K562 (cell line): ENCODE measurements at regions not wholly inside any gene's neighbourhood (a gene's known extent, or its start where the extent isn't known, plus 50 kb on each side); places are given as distances from the start of the nearest gene placed in this dataset.

Experiments
- ATAC-seq: fragments of 200-7000 bp; cut with Tn5 transposase; 3 replicates; pipeline ENCODE4 v1.9.1; 2020; ENCODE audit warnings: moderate library complexity
- BruUV-seq: library from RNA; stranded (reverse); fragments of 400-500 nt; replicated peaks from 2 replicates; lab custom pipeline; 2021; lab: Mats Ljungman, UMichigan
- CTCF ChIA-PET: fragments of 300-600 bp; formaldehyde crosslinking; extraction: SDS; loops from one replicate; lab custom pipeline; 2021; ENCODE audit warnings: low intra/inter-chr PET ratio; lab: Yijun Ruan, JAX
- POLR2A ChIA-PET: fragments of 300-600, 350-650 bp; sonication (Branson Sonifier 250); formaldehyde crosslinking; extraction: SDS; loops from one replicate; lab custom pipeline; 2021; ENCODE audit warnings: antibody characterized with exemption, inconsistent platforms; lab: Yijun Ruan, JAX
- DNase-seq, 4 experiments: peaks; one replicate each; pipeline versions ENCODE4 v3.0.0 to v3.0.0-alpha.2; 2011 to 2018; ENCODE audit warnings: low spot score in 3 of 4, mixed read lengths in 3 of 4; ENCODE audit errors: extremely low read depth in 1 of 4
- FAIRE-seq: peaks from 2 replicates; lab custom pipeline; 2011; peaks lifted over from hg19 to GRCh38; lab: Jason Lieb, UNC
- H2AFZ ChIP-seq: 2 replicates; pipeline ENCODE4 v1.6.0; 2011; ENCODE audit warnings: low read depth, low read length, control low read depth, inconsistent platforms
- H3K27ac ChIP-seq: fragments of 200-600 bp; 3 replicates; pipeline ENCODE4 v1.8.0; 2011; ENCODE audit warnings: low read depth, mild to moderate bottlenecking, control low read depth, inconsistent platforms, low read length, moderate library complexity, mixed read lengths; ENCODE audit errors: extremely low read depth
- H3K27me3 ChIP-seq, 2 experiments: fragments of 300-600 bp in 1 of 2; 2 replicates in 1 of 2; 3 replicates in 1 of 2; pipeline versions ENCODE4 v1.6.0 to v1.8.0; 2011; ENCODE audit warnings: inconsistent platforms in 2 of 2, low read length in 2 of 2, mild to moderate bottlenecking in 1 of 2, mixed read lengths in 1 of 2, moderate library complexity in 1 of 2; ENCODE audit not compliant: control insufficient read depth in 2 of 2, insufficient read depth in 2 of 2
- H3K36me3 ChIP-seq: fragments of 300-600 bp; 3 replicates; pipeline ENCODE4 v1.8.0; 2011; ENCODE audit warnings: mild to moderate bottlenecking, low read length, inconsistent platforms; ENCODE audit not compliant: control insufficient read depth, insufficient read depth
- H3K4me1 ChIP-seq, 2 experiments: fragments of 200-600 bp in 1 of 2; replicated peaks in 1 of 2; 2 replicates in 1 of 2; 3 replicates in 1 of 2; pipeline versions ENCODE4 v1.5.1 to v1.8.0; 2011; ENCODE audit warnings: inconsistent platforms in 2 of 2, low read length in 2 of 2, mild to moderate bottlenecking in 1 of 2, mixed read lengths in 1 of 2, moderate library complexity in 1 of 2; ENCODE audit not compliant: control insufficient read depth in 2 of 2, insufficient read depth in 2 of 2
- H3K4me2 ChIP-seq: 2 replicates; pipeline ENCODE4 v1.6.1; 2011; ENCODE audit warnings: low read length, control low read depth, inconsistent platforms, mixed read lengths; ENCODE audit not compliant: insufficient read depth
- H3K4me3 ChIP-seq: fragments of 200-600 bp; sonication (generic), shearing (Covaris generic); 2 replicates; pipeline ENCODE4 v1.5.1; 2016; ENCODE audit warnings: control low read depth, inconsistent platforms
- H3K79me2 ChIP-seq: fragments of 200-600 bp; 3 replicates; pipeline ENCODE4 v1.8.0; 2011; ENCODE audit warnings: low read length, inconsistent platforms; ENCODE audit not compliant: control insufficient read depth, insufficient read depth
- H3K9ac ChIP-seq, 2 experiments: 2 replicates each; pipeline versions ENCODE4 v1.6.0 to v1.6.1; 2011; ENCODE audit warnings: low read depth in 2 of 2, low read length in 2 of 2, control low read depth in 1 of 2, inconsistent platforms in 1 of 2, mild to moderate bottlenecking in 1 of 2, mixed read lengths in 1 of 2; ENCODE audit not compliant: insufficient read depth in 1 of 2
- H3K9me1 ChIP-seq: one replicate; pipeline ENCODE4 v1.6.0; 2011; ENCODE audit warnings: inconsistent platforms, mild to moderate bottlenecking, low read length, moderate library complexity; ENCODE audit not compliant: control insufficient read depth, insufficient read depth
- H3K9me3 ChIP-seq: replicated peaks from 2 replicates; pipeline ENCODE4 v1.5.1; 2011; ENCODE audit warnings: low read depth, low read length, inconsistent platforms; ENCODE audit not compliant: control insufficient read depth, insufficient read depth
- H4K20me1 ChIP-seq: replicated peaks from 2 replicates; pipeline ENCODE4 v1.6.1; 2011; ENCODE audit warnings: low read length, inconsistent platforms, mixed read lengths; ENCODE audit not compliant: control insufficient read depth, insufficient read depth
- CBX3 ChIP-seq, 2 experiments: IDR thresholded peaks; 1 replicate in 1 of 2; 2 replicates in 1 of 2; pipeline ENCODE4 v1.6.1; 2012; ENCODE audit warnings: inconsistent platforms in 2 of 2, low read length in 2 of 2, borderline replicate concordance in 1 of 2, control low read depth in 1 of 2
- CBX5 ChIP-seq: IDR thresholded peaks from 2 replicates; pipeline ENCODE4 v1.6.1; 2014; ENCODE audit warnings: low read depth, borderline replicate concordance
- HLTF ChIP-seq: fragments of 450-650 bp; IDR thresholded peaks from 2 replicates; pipeline ENCODE4 v1.6.1; 2016
- MTA2 ChIP-seq: fragments of 450-650 bp; IDR thresholded peaks from 2 replicates; pipeline ENCODE4 v1.6.1; 2016; ENCODE audit warnings: low read depth
- RAD51 ChIP-seq: fragments of 450-650 bp; IDR thresholded peaks from 2 replicates; pipeline ENCODE4 v1.7.1; 2016; ENCODE audit warnings: low read depth, mild to moderate bottlenecking, borderline replicate concordance
- TRIM24 ChIP-seq, 2 experiments: fragments of 450-650 bp; IDR thresholded peaks; 2 replicates each; pipeline ENCODE4 v1.6.1; 2016
- TRIM28 ChIP-seq: fragments of 450-650 bp; IDR thresholded peaks from 2 replicates; pipeline ENCODE4 v1.6.1; 2017
- ZEB2 ChIP-seq: fragments of 450-650 bp; IDR thresholded peaks from 2 replicates; pipeline ENCODE4 v1.6.1; 2016
- ZKSCAN1 ChIP-seq: fragments of 150-350 bp; IDR thresholded peaks from 2 replicates; pipeline ENCODE4 v1.6.1; 2016; ENCODE audit warnings: low read depth, low read length
- ZNF280B ChIP-seq: fragments of 250-450 bp; sonication (Bioruptor Pico); IDR thresholded peaks from 2 replicates; pipeline ENCODE4 v1.5.1; 2021; ENCODE audit warnings: mild to moderate bottlenecking
- ZSCAN29 ChIP-seq: fragments of 450-650 bp; IDR thresholded peaks from 2 replicates; pipeline ENCODE4 v1.6.1; 2017
- in situ Hi-C: fragments of 300-500 bp; cut with MboI; formaldehyde crosslinking; loops from 4 replicates; pipeline ENCODE4 v1.15.0; 2018; ENCODE audit warnings: inconsistent platforms, mixed read lengths
- intact Hi-C: fragments of 100-400 bp; cut with micrococcal nuclease; formaldehyde crosslinking; loops from 2 replicates; pipeline ENCODE4 v1.14.2; 2022
- TF ChIP-seq, protein P1 (sequence below): fragments of 450-650 bp; IDR thresholded peaks from 2 replicates; pipeline ENCODE4 v1.6.1; 2018; ENCODE audit warnings: mild to moderate bottlenecking, low read depth; ENCODE audit not compliant: partially characterized antibody
- TF ChIP-seq, protein P2 (sequence below): fragments of 450-650 bp; IDR thresholded peaks from 2 replicates; pipeline ENCODE4 v1.6.1; 2016; ENCODE audit warnings: mild to moderate bottlenecking

DNA sequence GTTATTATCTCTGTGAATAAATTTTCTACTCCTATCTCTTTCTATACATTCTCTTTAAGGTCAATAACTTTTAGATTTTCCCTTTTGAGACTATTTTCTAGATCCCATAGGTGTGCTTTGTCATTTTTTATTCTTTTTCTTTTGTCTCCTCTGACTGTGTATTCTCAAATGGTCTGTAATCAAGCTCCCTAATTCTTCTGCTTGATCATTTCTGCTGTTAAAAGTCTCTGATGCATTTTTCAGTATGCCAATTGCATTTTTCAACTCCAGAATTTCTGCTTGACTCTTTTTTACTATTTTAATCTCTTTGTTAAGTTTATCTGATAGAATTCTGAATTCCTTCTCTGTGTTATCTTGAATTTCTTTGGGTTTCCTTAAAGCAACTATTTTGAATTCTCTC, 78.2 kb downstream of the THNSL1 start:
- no peak overlapping the region for H3K9ac ChIP-seq
- ATAC-seq: no peak
- no peak overlapping the region for H3K4me2 ChIP-seq
- H3K4me1 ChIP-seq: no peaks in the 10 kb centered on the region
- ChIA-PET POLR2A (no interaction called here), CTCF (interaction anchor here (0.8 kb wide), 1 partner anchor 14 kb away, joined by 3 read pairs; no protein-coding TSS in a partner anchor)
- DNase-seq: no peak
- in situ Hi-C loops (no loop called here), intact Hi-C loops (no loop called here)
- no peaks in the 10 kb centered on the region for H3K79me2 ChIP-seq
- FAIRE-seq: no peak
- H2AFZ ChIP-seq: no peak overlapping the region
- H3K27me3 ChIP-seq: no peaks in the 10 kb centered on the region
- TF ChIP-seq ZKSCAN1: no peak
- TF ChIP-seq, protein P1, sequence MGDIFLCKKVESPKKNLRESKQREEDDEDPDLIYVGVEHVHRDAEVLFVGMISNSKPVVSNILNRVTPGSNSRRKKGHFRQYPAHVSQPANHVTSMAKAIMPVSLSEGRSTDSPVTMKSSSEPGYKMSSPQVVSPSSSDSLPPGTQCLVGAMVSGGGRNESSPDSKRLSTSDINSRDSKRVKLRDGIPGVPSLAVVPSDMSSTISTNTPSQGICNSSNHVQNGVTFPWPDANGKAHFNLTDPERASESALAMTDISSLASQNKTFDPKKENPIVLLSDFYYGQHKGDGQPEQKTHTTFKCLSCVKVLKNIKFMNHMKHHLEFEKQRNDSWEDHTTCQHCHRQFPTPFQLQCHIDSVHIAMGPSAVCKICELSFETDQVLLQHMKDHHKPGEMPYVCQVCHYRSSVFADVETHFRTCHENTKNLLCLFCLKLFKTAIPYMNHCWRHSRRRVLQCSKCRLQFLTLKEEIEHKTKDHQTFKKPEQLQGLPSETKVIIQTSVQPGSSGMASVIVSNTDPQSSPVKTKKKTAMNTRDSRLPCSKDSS: peak; percentile 89
- TF ChIP-seq HLTF: peak; percentile 84; the same call in 1 of the 2 replicates
- TF ChIP-seq, protein P2, sequence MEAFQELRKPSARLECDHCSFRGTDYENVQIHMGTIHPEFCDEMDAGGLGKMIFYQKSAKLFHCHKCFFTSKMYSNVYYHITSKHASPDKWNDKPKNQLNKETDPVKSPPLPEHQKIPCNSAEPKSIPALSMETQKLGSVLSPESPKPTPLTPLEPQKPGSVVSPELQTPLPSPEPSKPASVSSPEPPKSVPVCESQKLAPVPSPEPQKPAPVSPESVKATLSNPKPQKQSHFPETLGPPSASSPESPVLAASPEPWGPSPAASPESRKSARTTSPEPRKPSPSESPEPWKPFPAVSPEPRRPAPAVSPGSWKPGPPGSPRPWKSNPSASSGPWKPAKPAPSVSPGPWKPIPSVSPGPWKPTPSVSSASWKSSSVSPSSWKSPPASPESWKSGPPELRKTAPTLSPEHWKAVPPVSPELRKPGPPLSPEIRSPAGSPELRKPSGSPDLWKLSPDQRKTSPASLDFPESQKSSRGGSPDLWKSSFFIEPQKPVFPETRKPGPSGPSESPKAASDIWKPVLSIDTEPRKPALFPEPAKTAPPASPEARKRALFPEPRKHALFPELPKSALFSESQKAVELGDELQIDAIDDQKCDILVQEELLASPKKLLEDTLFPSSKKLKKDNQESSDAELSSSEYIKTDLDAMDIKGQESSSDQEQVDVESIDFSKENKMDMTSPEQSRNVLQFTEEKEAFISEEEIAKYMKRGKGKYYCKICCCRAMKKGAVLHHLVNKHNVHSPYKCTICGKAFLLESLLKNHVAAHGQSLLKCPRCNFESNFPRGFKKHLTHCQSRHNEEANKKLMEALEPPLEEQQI: 0 out of 2 replicates have a peak, but pooled peaks have one; percentile 21
- TF ChIP-seq TRIM24 (IDR thresholded peaks at IDR 0.05): peak in 1 of 2 experiments; percentile 67; a peak in 1 of 4 replicates
- TF ChIP-seq RAD51: no peak
- TF ChIP-seq ZEB2: 0 out of 2 replicates have a peak, but pooled peaks have one; percentile 24
- TF ChIP-seq TRIM28: peak; percentile 96
- 0 out of 2 replicates have a peak, but pooled peaks have one; percentile 71 for TF ChIP-seq CBX5
- TF ChIP-seq ZNF280B (CRISPR knock-in tag): peak; percentile 86; the same call in 1 of the 2 replicates
- TF ChIP-seq MTA2: no peak
- TF ChIP-seq CBX3 (IDR thresholded peaks at IDR 0.05; ENCODE audit: borderline replicate concordance in 1 of 2, low read length in 2 of 2): peak in 1 of 2 experiments; percentile 58; a peak in 1 of 3 replicates
- no peak for TF ChIP-seq ZSCAN29
- H3K4me3 ChIP-seq: no peak overlapping the region
- no peak overlapping the region for H3K27ac ChIP-seq
- no peaks in the 10 kb centered on the region for H4K20me1 ChIP-seq
- H3K9me1 ChIP-seq: no peaks in the 10 kb centered on the region
- no TSS peak for BruUV-seq
- peaks cover 5% of the 10 kb centered on the region for H3K9me3 ChIP-seq
- H3K36me3 ChIP-seq: no peaks in the 10 kb centered on the region
